Mucosa of descending colon (tissue), 3 donors: ENCODE measurements at regions not wholly inside any gene's neighbourhood (a gene's known extent, or its start where the extent isn't known, plus 50 kb on each side); places are given as distances from the start of the nearest gene placed in this dataset.

Experiments used
- ATAC-seq: fragments of 200-7000 bp; cut with Tn5 transposase; one replicate; pipeline ENCODE4 v1.9.1; 2020; ENCODE audit warnings: mild to moderate bottlenecking, moderate library complexity
- DNase-seq, 3 donors: peaks; one replicate each; pipeline ENCODE4 v3.0.0-alpha.2; 2020
- H3K36me3 ChIP-seq: fragments of 200-600 bp; one replicate; pipeline ENCODE4 v1.8.0; 2021; ENCODE audit warnings: low read depth, mild to moderate bottlenecking
- H3K4me1 ChIP-seq: fragments of 200-600 bp; one replicate; pipeline ENCODE4 v1.8.0; 2021; ENCODE audit warnings: low read depth, mild to moderate bottlenecking
- H3K4me3 ChIP-seq: fragments of 200-600 bp; one replicate; pipeline ENCODE4 v1.8.0; 2021; ENCODE audit warnings: mild to moderate bottlenecking
- H3K9me3 ChIP-seq: fragments of 200-600 bp; one replicate; pipeline ENCODE4 v1.8.0; 2021; ENCODE audit warnings: mild to moderate bottlenecking
- CTCF ChIP-seq: fragments of 200-600 bp; IDR thresholded peaks from one replicate; pipeline ENCODE4 v1.8.0; 2022; ENCODE audit warnings: antibody characterized with exemption, mild to moderate bottlenecking
- intact Hi-C, 2 donors: fragments of 100-400 bp; cut with DNase I in 1 of 2; cut with micrococcal nuclease in 1 of 2; formaldehyde crosslinking; loops; one replicate each; pipeline versions ENCODE4 v1.11.0 to v1.11.1; 2022; cut with DNase I, micrococcal nuclease
- donor health status: DM: no; HTN: no; CAD: no; lungs with moderate emphysema.
- donor health status: DM: no; HTN: no; CAD: no.
- donor health status: DM: no; HTN: yes; CAD: no.

- DNase-seq (peak; percentile 66 to 74 (median 67)), ATAC-seq (peak; percentile 57)
- intact Hi-C loops = no loop called here
Observed at GRCh38 chr17:72432143-72432621, 311.4 kb downstream of the SOX9 start.

GRCh38 chr17:72432881-72433280, 312.1 kb downstream of the SOX9 start:
- peaks cover 44% of the 10 kb centered on the region for H3K4me1 ChIP-seq
- no peaks in the 10 kb centered on the region for H3K9me3 ChIP-seq
- DNase-seq (no peak), ATAC-seq (no peak)
- H3K36me3 ChIP-seq = no peaks in the 10 kb centered on the region
- TF ChIP-seq CTCF = no peak
- no peak overlapping the region for H3K4me3 ChIP-seq
- intact Hi-C loops = no loop called here

More at GRCh38 chr17:72432143-72432621, 311.4 kb downstream of the SOX9 start:
- Histone ChIP-seq H3K4me3 (no peak overlapping the region), H3K9me3 (no peaks in the 10 kb centered on the region), H3K36me3 (no peaks in the 10 kb centered on the region), H3K4me1 (peaks cover 51% of the 10 kb centered on the region)
- TF ChIP-seq CTCF = no peak

DNA sequence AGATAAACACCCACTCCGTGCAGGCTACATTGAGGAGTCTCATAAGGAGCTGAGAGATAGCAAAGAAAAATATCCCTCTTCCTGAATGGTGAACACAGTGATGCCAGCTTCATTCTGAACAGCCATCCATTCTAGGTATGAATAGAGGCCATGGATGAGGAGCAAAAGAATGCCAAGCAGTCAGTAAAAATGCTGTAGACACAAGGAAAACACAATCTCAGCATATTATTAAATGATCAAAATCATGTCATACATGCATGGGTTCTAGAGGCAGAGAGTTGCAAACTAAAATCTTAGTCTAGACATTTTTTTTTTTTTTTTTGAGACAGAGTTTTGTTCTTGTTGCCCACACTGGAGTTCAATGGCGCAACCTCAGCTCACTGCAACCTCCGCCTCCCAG, 313.0 kb downstream of the SOX9 start:
- no peak for ATAC-seq
- DNase-seq = no peak
- H3K36me3 ChIP-seq = no peaks in the 10 kb centered on the region
- no peak for TF ChIP-seq CTCF
- H3K4me1 ChIP-seq = peaks cover 44% of the 10 kb centered on the region
- no peaks in the 10 kb centered on the region for H3K9me3 ChIP-seq
- intact Hi-C loops = no loop called here
- H3K4me3 ChIP-seq = no peak overlapping the region

DNA sequence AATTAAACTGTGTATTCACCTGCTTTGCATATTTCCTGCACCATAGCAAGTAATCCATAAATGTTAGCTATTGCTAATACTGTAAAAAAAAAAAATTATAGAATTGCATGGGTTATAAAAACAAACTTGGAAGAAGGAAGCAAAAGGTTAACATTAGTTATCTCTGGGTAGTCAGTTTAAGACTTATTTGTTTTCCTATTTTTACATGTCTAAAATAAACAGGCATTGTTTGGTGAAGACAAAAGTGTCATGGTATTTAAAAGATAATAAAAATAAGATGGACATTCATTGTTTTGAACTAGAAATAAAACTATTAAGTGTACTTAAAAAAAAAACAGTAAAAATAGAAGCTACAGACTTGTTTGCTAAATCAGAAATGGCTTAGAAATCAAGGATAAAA, 313.8 kb downstream of the SOX9 start:
- TF ChIP-seq CTCF = no peak
- H3K9me3 ChIP-seq = no peaks in the 10 kb centered on the region
- H3K36me3 ChIP-seq = no peaks in the 10 kb centered on the region
- no peak for DNase-seq
- intact Hi-C loops = no loop called here
- no peak overlapping the region for H3K4me3 ChIP-seq
- no peak for ATAC-seq
- peaks cover 41% of the 10 kb centered on the region for H3K4me1 ChIP-seq

DNA sequence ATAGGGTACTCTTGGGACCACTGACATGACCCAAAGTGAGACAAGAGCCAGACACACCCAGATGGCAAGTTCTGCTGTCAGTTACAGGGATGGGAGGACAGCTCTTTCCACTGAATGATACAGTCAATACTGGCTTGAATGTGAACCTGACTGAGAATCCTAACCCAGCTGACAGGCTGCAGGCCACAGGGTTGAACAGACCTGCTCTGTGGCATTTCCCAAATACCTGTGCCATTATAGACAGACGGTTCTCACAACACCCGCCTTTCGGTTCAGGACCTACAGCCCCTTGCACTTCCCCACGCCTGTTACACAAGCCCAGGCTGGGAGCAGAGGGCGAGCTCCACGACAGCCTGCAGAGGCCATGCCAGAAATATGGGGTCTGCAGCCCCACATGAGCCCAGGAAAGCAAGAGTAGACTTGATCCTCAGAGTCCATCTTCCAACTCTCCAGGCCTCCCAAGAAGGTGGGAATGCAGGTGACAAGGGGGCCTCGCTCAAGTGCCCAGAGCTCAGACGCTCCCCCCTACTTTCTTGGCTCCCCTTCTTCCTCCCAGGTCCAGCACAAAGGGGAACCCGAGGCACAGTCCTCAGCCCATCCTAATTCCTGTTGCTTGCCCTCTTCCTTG, 314.3 kb downstream of the SOX9 start:
- Histone ChIP-seq H3K36me3 (no peaks in the 10 kb centered on the region), H3K9me3 (no peaks in the 10 kb centered on the region), H3K4me1 (peaks cover 36% of the 10 kb centered on the region), H3K4me3 (no peak overlapping the region)
- ATAC-seq (no peak), DNase-seq (no peak)
- intact Hi-C loops = no loop called here
- no peak for TF ChIP-seq CTCF

DNA sequence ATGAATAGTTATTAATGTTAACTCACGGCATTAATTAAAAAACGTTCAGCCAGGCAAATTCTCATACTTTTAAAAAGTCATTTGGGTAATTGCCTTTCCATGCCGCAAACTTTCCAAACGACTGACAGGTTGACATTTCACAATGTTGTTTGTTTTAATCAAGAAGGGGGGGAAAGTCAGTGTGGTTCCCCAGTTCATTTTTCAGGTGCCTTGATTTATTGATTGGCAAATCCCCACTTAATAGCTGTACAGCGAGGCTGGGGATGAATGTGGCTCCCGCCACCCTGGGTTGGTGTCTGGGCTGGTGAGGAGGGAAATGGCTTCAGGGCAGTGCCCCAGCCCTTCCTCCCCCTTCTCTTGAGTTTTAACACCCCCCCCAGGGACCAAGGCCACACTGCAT, 318.0 kb downstream of the SOX9 start:
- Histone ChIP-seq H3K4me3 (no peak overlapping the region), H3K36me3 (no peaks in the 10 kb centered on the region), H3K4me1 (peaks cover 17% of the 10 kb centered on the region), H3K9me3 (no peaks in the 10 kb centered on the region)
- intact Hi-C loops = no loop called here
- DNase-seq (no peak), ATAC-seq (no peak)
- TF ChIP-seq CTCF = no peak
